IMR-90 (cell line): ENCODE measurements at regions not wholly inside any gene's neighbourhood (a gene's known extent, or its start where the extent isn't known, plus 50 kb on each side); places are given as distances from the start of the nearest gene placed in this dataset.
A peak's percentile ranks its signal among the peaks of the same experiment; 100 is the strongest.

Experiments used
- ATAC-seq: fragments of 200-7000 bp; cut with Tn5 transposase; 2 replicates; pipeline ENCODE4 v1.9.1; 2020; ENCODE audit warnings: low read depth, mild to moderate bottlenecking, moderate library complexity
- BruUV-seq: library from RNA; stranded (reverse); fragments of 400-500 nt; replicated peaks from 2 replicates; lab custom pipeline; 2021; lab: Mats Ljungman, UMichigan
- CTCF ChIA-PET: fragments of 300-600 bp; formaldehyde crosslinking; extraction: SDS; loops from one replicate; lab custom pipeline; 2021; ENCODE audit warnings: antibody characterized with exemption; lab: Yijun Ruan, JAX
- POLR2A ChIA-PET: fragments of 300-600 bp; sonication (Branson Sonifier 250); formaldehyde crosslinking; loops from one replicate; lab custom pipeline; 2022; ENCODE audit warnings: antibody characterized with exemption; ENCODE audit not compliant: unreplicated experiment; lab: Charles Lee
- DNase-seq: peaks from one replicate; pipeline ENCODE4 v3.0.0; 2013
- H2AFZ ChIP-seq: replicated peaks from 2 replicates; pipeline ENCODE3; 2013; ENCODE audit warnings: low read length, mild to moderate bottlenecking; ENCODE audit not compliant: poor library complexity
- H2AK5ac ChIP-seq: 2 replicates; pipeline ENCODE4 v1.6.1; 2013; ENCODE audit warnings: low read depth, low read length, inconsistent platforms
- H2AK9ac ChIP-seq: replicated peaks from 2 replicates; pipeline ENCODE3; 2013; ENCODE audit warnings: mild to moderate bottlenecking, low read depth, low read length, moderate library complexity; ENCODE audit not compliant: poor library complexity
- H2BK120ac ChIP-seq: 2 replicates; pipeline ENCODE4 v1.6.1; 2013; ENCODE audit warnings: low read depth, low read length, inconsistent platforms
- H2BK15ac ChIP-seq: 3 replicates; pipeline ENCODE4 v1.6.1; 2013; ENCODE audit warnings: low read depth, low read length, inconsistent platforms
- H2BK20ac ChIP-seq: 2 replicates; pipeline ENCODE4 v1.6.1; 2013; ENCODE audit warnings: low read depth, mild to moderate bottlenecking, inconsistent platforms, low read length, moderate library complexity
- H2BK5ac ChIP-seq: 2 replicates; pipeline ENCODE4 v1.6.1; 2013; ENCODE audit warnings: mild to moderate bottlenecking, low read depth, low read length, inconsistent platforms; ENCODE audit not compliant: poor library complexity, severe bottlenecking
- H3K14ac ChIP-seq: replicated peaks from 2 replicates; pipeline ENCODE4 v1.6.1; 2013; ENCODE audit warnings: low read depth, low read length, inconsistent platforms
- H3K18ac ChIP-seq: 2 replicates; pipeline ENCODE4 v1.6.1; 2013; ENCODE audit warnings: low read depth, low read length, control low read depth
- H3K23ac ChIP-seq: 2 replicates; pipeline ENCODE4 v1.6.1; 2013; ENCODE audit warnings: low read depth, low read length, inconsistent platforms
- H3K27ac ChIP-seq: 2 replicates; pipeline ENCODE4 v1.5.1; 2013; ENCODE audit warnings: mild to moderate bottlenecking, control low read depth, low read length; ENCODE audit not compliant: insufficient read depth
- H3K27me3 ChIP-seq: 2 replicates; pipeline ENCODE4 v1.6.1; 2013; ENCODE audit warnings: low read length; ENCODE audit not compliant: control insufficient read depth, insufficient read depth
- H3K36me3 ChIP-seq: 2 replicates; pipeline ENCODE4 v1.6.1; 2013; ENCODE audit warnings: low read length, mixed read lengths; ENCODE audit not compliant: control insufficient read depth, insufficient read depth
- H3K4ac ChIP-seq: 2 replicates; pipeline ENCODE4 v1.6.1; 2013; ENCODE audit warnings: low read depth, low read length, inconsistent platforms
- H3K4me1 ChIP-seq: 2 replicates; pipeline ENCODE4 v1.6.1; 2013; ENCODE audit warnings: low read length, mixed read lengths; ENCODE audit not compliant: control insufficient read depth, insufficient read depth
- H3K4me2 ChIP-seq: 2 replicates; pipeline ENCODE4 v1.6.1; 2013; ENCODE audit warnings: low read depth, mild to moderate bottlenecking, control low read depth, low read length, moderate library complexity
- H3K4me3 ChIP-seq: 2 replicates; pipeline ENCODE4 v1.5.1; 2013; ENCODE audit warnings: low read depth, mild to moderate bottlenecking, control low read depth, low read length, moderate library complexity; ENCODE audit not compliant: insufficient read depth
- H3K56ac ChIP-seq: 2 replicates; pipeline ENCODE4 v1.6.1; 2013; ENCODE audit warnings: low read length, inconsistent platforms; ENCODE audit not compliant: insufficient read depth; ENCODE audit errors: extremely low read depth
- H3K79me1 ChIP-seq, 2 experiments: 2 replicates each; pipeline ENCODE4 v1.6.1; 2013; ENCODE audit warnings: low read length in 2 of 2, inconsistent platforms in 1 of 2, low read depth in 1 of 2
- H3K9ac ChIP-seq: 2 replicates; pipeline ENCODE4 v1.6.1; 2013; ENCODE audit warnings: low read depth, low read length, control low read depth
- H3K9me1 ChIP-seq: 2 replicates; pipeline ENCODE4 v1.6.1; 2013; ENCODE audit warnings: low read length, inconsistent platforms; ENCODE audit not compliant: insufficient read depth
- H3K9me3 ChIP-seq: 2 replicates; pipeline ENCODE4 v1.6.1; 2013; ENCODE audit warnings: low read length; ENCODE audit not compliant: control insufficient read depth, insufficient read depth
- H4K20me1 ChIP-seq: 2 replicates; pipeline ENCODE4 v1.6.1; 2013; ENCODE audit warnings: low read length, inconsistent platforms; ENCODE audit not compliant: insufficient read depth
- H4K5ac ChIP-seq: 2 replicates; pipeline ENCODE4 v1.6.1; 2013; ENCODE audit warnings: mild to moderate bottlenecking, low read depth, low read length, control low read depth
- H4K8ac ChIP-seq, 2 experiments: 2 replicates each; pipeline ENCODE4 v1.6.1; 2013; ENCODE audit warnings: low read depth in 2 of 2, low read length in 2 of 2, control low read depth in 1 of 2, inconsistent platforms in 1 of 2
- H4K91ac ChIP-seq: 2 replicates; pipeline ENCODE4 v1.6.1; 2013; ENCODE audit warnings: low read depth, low read length, inconsistent platforms; ENCODE audit not compliant: insufficient read depth
- BHLHE40 ChIP-seq: fragments of 150-350 bp; IDR thresholded peaks from 2 replicates; pipeline ENCODE4 v1.6.1; 2016; ENCODE audit warnings: mild to moderate bottlenecking, low read depth, low read length
- CHD1 ChIP-seq: IDR thresholded peaks from 2 replicates; pipeline ENCODE4 v1.6.1; 2012; ENCODE audit warnings: low read depth, low read length, improper control_type of control experiment
- FOS ChIP-seq: fragments of 150-350 bp; IDR thresholded peaks from 2 replicates; pipeline ENCODE4 v1.6.1; 2016; ENCODE audit warnings: low read depth, low read length
- MAFK ChIP-seq: IDR thresholded peaks from 2 replicates; pipeline ENCODE4 v1.6.1; 2012; ENCODE audit warnings: low read depth, low read length, improper control_type of control experiment
- MAZ ChIP-seq: IDR thresholded peaks from 2 replicates; pipeline ENCODE4 v1.6.1; 2012; ENCODE audit warnings: low read depth, mild to moderate bottlenecking, low read length, improper control_type of control experiment, moderate library complexity, borderline replicate concordance
- NFE2L2 ChIP-seq: fragments of 150-350 bp; IDR thresholded peaks from 2 replicates; pipeline ENCODE4 v1.6.1; 2016; ENCODE audit warnings: low read depth, mild to moderate bottlenecking, low read length
- RAD21 ChIP-seq: IDR thresholded peaks from 2 replicates; pipeline ENCODE4 v1.6.1; 2012; ENCODE audit warnings: low read length, improper control_type of control experiment
- WGBS, 2 experiments: methylation state at CpG; one replicate each; pipeline versions ENCODE4 v1.1.5 to v1.1.7; 2013; ENCODE audit warnings: missing lambda C conversion rate in 2 of 2; ENCODE audit not compliant: insufficient read length in 1 of 2; ENCODE audit errors: extremely low coverage in 2 of 2; 5-methylcytosine and 5-hydroxymethylcytosine counted together
- dilution Hi-C: fragments of 300-500 bp; cut with HindIII; formaldehyde crosslinking; loops from one replicate; pipeline ENCODE4 v1.14.3; 2018; ENCODE audit warnings: low sequenced_read_pairs; ENCODE audit not compliant: unreplicated experiment
- in situ Hi-C: fragments of 300-500 bp; cut with MboI; formaldehyde crosslinking; loops from 3 replicates; pipeline ENCODE4 v1.14.3; 2019; ENCODE audit warnings: low sequenced_read_pairs, inconsistent platforms, mixed read lengths
- intact Hi-C: fragments of 100-400 bp; cut with micrococcal nuclease; formaldehyde crosslinking; loops from 2 replicates; pipeline ENCODE4 v1.10.0; 2022

GRCh38 chr13:44837250-44837649 lies 152.0 kb downstream of the NUFIP1 start:
- TF ChIP-seq MAZ (no peak), NFE2L2 (peak; percentile 90), RAD21 (peak; percentile 17; the same call in 1 of the 2 replicates), BHLHE40 (no peak; the same call in 1 of the 2 replicates), CHD1 (no peak), FOS (peak; percentile 74), MAFK (peak; percentile 68)
- peak overlapping the region; percentile 61; the same call in 1 of the 2 replicates for H4K5ac ChIP-seq
- peak overlapping the region; percentile 88 for H2BK120ac ChIP-seq
- H3K36me3 ChIP-seq = no peaks in the 10 kb centered on the region
- H2AFZ ChIP-seq = peak overlapping the region; percentile 39
- peak overlapping the region; percentile 75 for H2BK20ac ChIP-seq
- H2AK9ac ChIP-seq = no peak overlapping the region
- ATAC-seq (peak; percentile 85), DNase-seq (peak; percentile 78)
- intact Hi-C loops = no loop called here
- no peak overlapping the region for H3K4me3 ChIP-seq
- peak overlapping the region; percentile 77; the same call in 1 of the 2 replicates for H4K91ac ChIP-seq
- peak overlapping the region in 1 of 2 experiments; percentile 10; a peak in 2 of 4 replicates for H4K8ac ChIP-seq
- no peak overlapping the region for H3K27ac ChIP-seq
- H3K9me1 ChIP-seq = peaks cover 10% of the 10 kb centered on the region
- in situ Hi-C loops = no loop called here
- no peak overlapping the region for H3K9ac ChIP-seq
- dilution Hi-C loops = no loop called here
- no CpG with 5 or more reads among the region's 1 CpG for WGBS, 2 experiments
- no peak overlapping the region; the same call in 1 of the 2 replicates for H3K18ac ChIP-seq
- peak overlapping the region; percentile 74; the same call in 1 of the 2 replicates for H2AK5ac ChIP-seq
- H3K56ac ChIP-seq = no peak overlapping the region; the same call in 1 of the 2 replicates
- POLR2A ChIA-PET = no interaction called here
- H3K4ac ChIP-seq = peak overlapping the region; percentile 85
- no peaks in the 10 kb centered on the region for H3K27me3 ChIP-seq
- no TSS peak for BruUV-seq
- CTCF ChIA-PET = interaction anchor here (0.9 kb wide), 1 partner anchor 189 kb away, joined by 3 read pairs; no protein-coding TSS in a partner anchor
- no peak overlapping the region for H3K23ac ChIP-seq
- H3K79me1 ChIP-seq = no peaks in the 10 kb centered on the region
- no peaks in the 10 kb centered on the region for H4K20me1 ChIP-seq
- no peak overlapping the region; the same call in 1 of the 2 replicates for H3K4me2 ChIP-seq
- peak overlapping the region; percentile 73 for H2BK15ac ChIP-seq
- H3K4me1 ChIP-seq = peaks cover 8% of the 10 kb centered on the region
- peak overlapping the region; percentile 77; the same call in 1 of the 2 replicates for H3K14ac ChIP-seq
- no peak overlapping the region for H2BK5ac ChIP-seq
- no peaks in the 10 kb centered on the region for H3K9me3 ChIP-seq
